ENCODE measurements at regions not wholly inside any gene's neighbourhood (a gene's known extent, or its start where the extent isn't known, plus 50 kb on each side); places are given as distances from the start of the nearest gene placed in this dataset.

DNA sequence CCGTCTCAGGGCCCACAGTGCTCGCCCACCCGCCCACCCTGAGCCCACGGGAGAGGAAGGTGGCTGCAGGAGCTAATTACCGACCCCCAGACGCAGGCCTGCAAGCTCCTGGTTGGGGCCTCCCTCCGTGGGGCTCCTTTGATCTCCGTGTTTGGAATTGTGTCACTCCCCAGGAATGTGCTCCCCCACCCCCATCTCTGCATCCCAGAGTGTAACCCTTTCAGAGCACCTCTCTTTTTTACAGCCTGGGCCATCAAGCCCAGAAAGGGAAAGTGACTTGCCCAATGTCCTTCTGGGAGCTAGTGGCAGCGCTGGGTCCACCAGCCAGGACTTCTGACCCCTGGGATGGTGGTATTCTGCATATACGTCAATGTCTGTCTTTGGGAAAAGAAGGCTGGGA lies 335.1 kb downstream of the CYRIA start:
- Histone ChIP-seq H3K27ac (ENCODE audit: low read depth in 1 of 2, low read length in 2 of 2) (no peak overlapping the region), H3K4me1 (ENCODE audit: control insufficient read depth in 4 of 4, insufficient read depth in 4 of 4, low read length in 3 of 4) (no peaks in the 10 kb centered on the region), H3K9ac (ENCODE audit: low read depth in 1 of 2, low read length in 2 of 2) (no peak overlapping the region), H3K4me3 (ENCODE audit: low read depth in 1 of 3, low read length in 3 of 3) (no peak overlapping the region), H3K27me3 (ENCODE audit: control insufficient read depth in 4 of 4, insufficient read depth in 4 of 4, low read length in 3 of 4) (peaks cover 0 to 1% (median 0%) of the 10 kb centered on the region in 4 donors), H3K9me3 (ENCODE audit: control insufficient read depth in 4 of 4, low read length in 3 of 4) (no peaks in the 10 kb centered on the region), H3K36me3 (ENCODE audit: control insufficient read depth in 4 of 4, insufficient read depth in 3 of 4, low read depth in 1 of 4, low read length in 3 of 4) (no peaks in the 10 kb centered on the region)
- DNase-seq (ENCODE audit: low spot score): no peak
- WGBS: 65% methylated on average over 10 of the region's 10 CpGs
- TF ChIP-seq, protein P1, sequence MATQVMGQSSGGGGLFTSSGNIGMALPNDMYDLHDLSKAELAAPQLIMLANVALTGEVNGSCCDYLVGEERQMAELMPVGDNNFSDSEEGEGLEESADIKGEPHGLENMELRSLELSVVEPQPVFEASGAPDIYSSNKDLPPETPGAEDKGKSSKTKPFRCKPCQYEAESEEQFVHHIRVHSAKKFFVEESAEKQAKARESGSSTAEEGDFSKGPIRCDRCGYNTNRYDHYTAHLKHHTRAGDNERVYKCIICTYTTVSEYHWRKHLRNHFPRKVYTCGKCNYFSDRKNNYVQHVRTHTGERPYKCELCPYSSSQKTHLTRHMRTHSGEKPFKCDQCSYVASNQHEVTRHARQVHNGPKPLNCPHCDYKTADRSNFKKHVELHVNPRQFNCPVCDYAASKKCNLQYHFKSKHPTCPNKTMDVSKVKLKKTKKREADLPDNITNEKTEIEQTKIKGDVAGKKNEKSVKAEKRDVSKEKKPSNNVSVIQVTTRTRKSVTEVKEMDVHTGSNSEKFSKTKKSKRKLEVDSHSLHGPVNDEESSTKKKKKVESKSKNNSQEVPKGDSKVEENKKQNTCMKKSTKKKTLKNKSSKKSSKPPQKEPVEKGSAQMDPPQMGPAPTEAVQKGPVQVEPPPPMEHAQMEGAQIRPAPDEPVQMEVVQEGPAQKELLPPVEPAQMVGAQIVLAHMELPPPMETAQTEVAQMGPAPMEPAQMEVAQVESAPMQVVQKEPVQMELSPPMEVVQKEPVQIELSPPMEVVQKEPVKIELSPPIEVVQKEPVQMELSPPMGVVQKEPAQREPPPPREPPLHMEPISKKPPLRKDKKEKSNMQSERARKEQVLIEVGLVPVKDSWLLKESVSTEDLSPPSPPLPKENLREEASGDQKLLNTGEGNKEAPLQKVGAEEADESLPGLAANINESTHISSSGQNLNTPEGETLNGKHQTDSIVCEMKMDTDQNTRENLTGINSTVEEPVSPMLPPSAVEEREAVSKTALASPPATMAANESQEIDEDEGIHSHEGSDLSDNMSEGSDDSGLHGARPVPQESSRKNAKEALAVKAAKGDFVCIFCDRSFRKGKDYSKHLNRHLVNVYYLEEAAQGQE (IDR thresholded peaks at IDR 0.05): no peak

DNA sequence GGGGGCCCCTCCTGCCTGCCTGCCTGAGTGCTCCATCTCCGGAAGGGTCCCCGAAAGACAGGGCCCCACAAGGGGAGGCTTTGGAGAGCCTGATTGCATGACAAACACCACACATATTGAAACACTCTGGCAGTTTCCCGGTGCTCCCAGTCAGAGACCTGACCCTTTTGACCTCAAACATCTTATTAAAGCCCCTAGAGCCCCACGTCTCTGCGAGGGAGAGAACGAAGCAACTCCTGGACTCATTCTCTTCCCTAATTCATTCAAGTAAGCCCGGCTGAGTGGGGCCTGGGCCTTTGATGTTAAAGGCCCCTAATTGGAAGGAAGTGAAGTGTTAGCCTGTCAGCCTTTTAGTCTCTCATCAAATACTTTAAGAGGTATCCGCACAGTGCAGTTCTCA lies 335.6 kb downstream of the CYRIA start:
- DNase-seq (ENCODE audit: low spot score): no peak
- H3K9ac ChIP-seq (ENCODE audit: low read depth in 1 of 2, low read length in 2 of 2): no peak overlapping the region
- H3K4me1 ChIP-seq (ENCODE audit: control insufficient read depth in 4 of 4, insufficient read depth in 4 of 4, low read length in 3 of 4): no peaks in the 10 kb centered on the region
- TF ChIP-seq TAF1 (conservative IDR thresholded peaks at IDR 0.05): no peak
- no peak for TF ChIP-seq HNF4A (conservative IDR thresholded peaks at IDR 0.05)
- TF ChIP-seq, protein P2, sequence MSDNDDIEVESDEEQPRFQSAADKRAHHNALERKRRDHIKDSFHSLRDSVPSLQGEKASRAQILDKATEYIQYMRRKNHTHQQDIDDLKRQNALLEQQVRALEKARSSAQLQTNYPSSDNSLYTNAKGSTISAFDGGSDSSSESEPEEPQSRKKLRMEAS (IDR thresholded peaks at IDR 0.05): no peak
- TF ChIP-seq, protein P3, sequence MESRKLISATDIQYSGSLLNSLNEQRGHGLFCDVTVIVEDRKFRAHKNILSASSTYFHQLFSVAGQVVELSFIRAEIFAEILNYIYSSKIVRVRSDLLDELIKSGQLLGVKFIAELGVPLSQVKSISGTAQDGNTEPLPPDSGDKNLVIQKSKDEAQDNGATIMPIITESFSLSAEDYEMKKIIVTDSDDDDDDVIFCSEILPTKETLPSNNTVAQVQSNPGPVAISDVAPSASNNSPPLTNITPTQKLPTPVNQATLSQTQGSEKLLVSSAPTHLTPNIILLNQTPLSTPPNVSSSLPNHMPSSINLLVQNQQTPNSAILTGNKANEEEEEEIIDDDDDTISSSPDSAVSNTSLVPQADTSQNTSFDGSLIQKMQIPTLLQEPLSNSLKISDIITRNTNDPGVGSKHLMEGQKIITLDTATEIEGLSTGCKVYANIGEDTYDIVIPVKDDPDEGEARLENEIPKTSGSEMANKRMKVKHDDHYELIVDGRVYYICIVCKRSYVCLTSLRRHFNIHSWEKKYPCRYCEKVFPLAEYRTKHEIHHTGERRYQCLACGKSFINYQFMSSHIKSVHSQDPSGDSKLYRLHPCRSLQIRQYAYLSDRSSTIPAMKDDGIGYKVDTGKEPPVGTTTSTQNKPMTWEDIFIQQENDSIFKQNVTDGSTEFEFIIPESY (IDR thresholded peaks at IDR 0.05): no peak
- TF ChIP-seq FOXA1 (IDR thresholded peaks at IDR 0.05): no peak
- no peak for TF ChIP-seq GABPA (IDR thresholded peaks at IDR 0.05 in 1 of 2, conservative IDR thresholded peaks at IDR 0.05 in 1 of 2)
- TF ChIP-seq, protein P4, sequence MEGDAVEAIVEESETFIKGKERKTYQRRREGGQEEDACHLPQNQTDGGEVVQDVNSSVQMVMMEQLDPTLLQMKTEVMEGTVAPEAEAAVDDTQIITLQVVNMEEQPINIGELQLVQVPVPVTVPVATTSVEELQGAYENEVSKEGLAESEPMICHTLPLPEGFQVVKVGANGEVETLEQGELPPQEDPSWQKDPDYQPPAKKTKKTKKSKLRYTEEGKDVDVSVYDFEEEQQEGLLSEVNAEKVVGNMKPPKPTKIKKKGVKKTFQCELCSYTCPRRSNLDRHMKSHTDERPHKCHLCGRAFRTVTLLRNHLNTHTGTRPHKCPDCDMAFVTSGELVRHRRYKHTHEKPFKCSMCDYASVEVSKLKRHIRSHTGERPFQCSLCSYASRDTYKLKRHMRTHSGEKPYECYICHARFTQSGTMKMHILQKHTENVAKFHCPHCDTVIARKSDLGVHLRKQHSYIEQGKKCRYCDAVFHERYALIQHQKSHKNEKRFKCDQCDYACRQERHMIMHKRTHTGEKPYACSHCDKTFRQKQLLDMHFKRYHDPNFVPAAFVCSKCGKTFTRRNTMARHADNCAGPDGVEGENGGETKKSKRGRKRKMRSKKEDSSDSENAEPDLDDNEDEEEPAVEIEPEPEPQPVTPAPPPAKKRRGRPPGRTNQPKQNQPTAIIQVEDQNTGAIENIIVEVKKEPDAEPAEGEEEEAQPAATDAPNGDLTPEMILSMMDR (IDR thresholded peaks at IDR 0.05; ENCODE audit: low read depth, low read length, missing input control): no peak
- TF ChIP-seq EGR1 (IDR thresholded peaks at IDR 0.05; ENCODE audit: low read depth in 2 of 2): no peak
- TF ChIP-seq FOXA2 (IDR thresholded peaks at IDR 0.05): no peak
- no peak for TF ChIP-seq NR2F2 (IDR thresholded peaks at IDR 0.05)
- TF ChIP-seq JUND (IDR thresholded peaks at IDR 0.05): no peak
- TF ChIP-seq YY1 (IDR thresholded peaks at IDR 0.05): no peak
- TF ChIP-seq, protein P5, sequence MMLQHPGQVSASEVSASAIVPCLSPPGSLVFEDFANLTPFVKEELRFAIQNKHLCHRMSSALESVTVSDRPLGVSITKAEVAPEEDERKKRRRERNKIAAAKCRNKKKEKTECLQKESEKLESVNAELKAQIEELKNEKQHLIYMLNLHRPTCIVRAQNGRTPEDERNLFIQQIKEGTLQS (IDR thresholded peaks at IDR 0.05): no peak
- no peak for TF ChIP-seq RAD21 (IDR thresholded peaks at IDR 0.05)
- no peak for TF ChIP-seq RXRA (IDR thresholded peaks at IDR 0.05)
- TF ChIP-seq, protein P1 (IDR thresholded peaks at IDR 0.05): no peak
- no peak for TF ChIP-seq HNF4G (IDR thresholded peaks at IDR 0.05)
- no peak for TF ChIP-seq SP1 (IDR thresholded peaks at IDR 0.05)
- WGBS: 85% methylated on average over 8 of the region's 8 CpGs
- no peaks in the 10 kb centered on the region for H3K27me3 ChIP-seq (ENCODE audit: control insufficient read depth in 4 of 4, insufficient read depth in 4 of 4, low read length in 3 of 4)
- H3K27ac ChIP-seq (ENCODE audit: low read depth in 1 of 2, low read length in 2 of 2): no peak overlapping the region
- no peaks in the 10 kb centered on the region for H3K9me3 ChIP-seq (ENCODE audit: control insufficient read depth in 4 of 4, low read length in 3 of 4)
- H3K4me3 ChIP-seq (ENCODE audit: low read depth in 1 of 3, low read length in 3 of 3): no peak overlapping the region
- H3K36me3 ChIP-seq (ENCODE audit: control insufficient read depth in 4 of 4, insufficient read depth in 3 of 4, low read depth in 1 of 4, low read length in 3 of 4): no peaks in the 10 kb centered on the region
